ENCODE measurements at regions not wholly inside any gene's neighbourhood (a gene's known extent, or its start where the extent isn't known, plus 50 kb on each side); places are given as distances from the start of the nearest gene placed in this dataset.
"Not testable (repeated sequence)": the region's sequence is repeated elsewhere in the genome, so short reads cannot be mapped to it uniquely, and the experiment has no call there.

DNA sequence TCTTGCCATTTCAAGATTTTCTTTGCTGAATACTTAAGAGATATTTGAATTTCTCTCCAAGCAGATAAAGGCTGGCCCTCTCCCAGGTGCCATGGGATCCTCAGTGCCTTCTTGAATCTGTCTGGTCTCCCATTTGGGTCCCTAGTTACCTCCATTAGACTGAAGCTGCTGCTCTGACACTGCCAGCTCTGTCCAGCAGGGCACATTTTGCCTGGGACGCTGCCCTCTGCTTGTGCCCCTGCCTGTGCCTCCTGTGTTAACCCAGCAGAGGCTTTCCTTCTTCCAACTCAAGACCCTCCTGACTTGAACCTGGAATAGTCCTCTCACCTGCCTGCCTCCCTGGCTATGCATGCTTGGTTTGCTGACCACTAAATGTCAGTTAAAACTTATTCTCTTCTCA lies 406.3 kb downstream of the BUD13 start:
- TF ChIP-seq, protein P1, sequence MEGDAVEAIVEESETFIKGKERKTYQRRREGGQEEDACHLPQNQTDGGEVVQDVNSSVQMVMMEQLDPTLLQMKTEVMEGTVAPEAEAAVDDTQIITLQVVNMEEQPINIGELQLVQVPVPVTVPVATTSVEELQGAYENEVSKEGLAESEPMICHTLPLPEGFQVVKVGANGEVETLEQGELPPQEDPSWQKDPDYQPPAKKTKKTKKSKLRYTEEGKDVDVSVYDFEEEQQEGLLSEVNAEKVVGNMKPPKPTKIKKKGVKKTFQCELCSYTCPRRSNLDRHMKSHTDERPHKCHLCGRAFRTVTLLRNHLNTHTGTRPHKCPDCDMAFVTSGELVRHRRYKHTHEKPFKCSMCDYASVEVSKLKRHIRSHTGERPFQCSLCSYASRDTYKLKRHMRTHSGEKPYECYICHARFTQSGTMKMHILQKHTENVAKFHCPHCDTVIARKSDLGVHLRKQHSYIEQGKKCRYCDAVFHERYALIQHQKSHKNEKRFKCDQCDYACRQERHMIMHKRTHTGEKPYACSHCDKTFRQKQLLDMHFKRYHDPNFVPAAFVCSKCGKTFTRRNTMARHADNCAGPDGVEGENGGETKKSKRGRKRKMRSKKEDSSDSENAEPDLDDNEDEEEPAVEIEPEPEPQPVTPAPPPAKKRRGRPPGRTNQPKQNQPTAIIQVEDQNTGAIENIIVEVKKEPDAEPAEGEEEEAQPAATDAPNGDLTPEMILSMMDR (IDR thresholded peaks at IDR 0.05; ENCODE audit: low read depth, low read length, missing control alignments), result no peak
- no peak for DNase-seq (ENCODE audit: extremely low read depth, low read depth)
- H3K4me3 ChIP-seq (replicated peaks; ENCODE audit: low read depth, low read length), result no peak overlapping the region

DNA sequence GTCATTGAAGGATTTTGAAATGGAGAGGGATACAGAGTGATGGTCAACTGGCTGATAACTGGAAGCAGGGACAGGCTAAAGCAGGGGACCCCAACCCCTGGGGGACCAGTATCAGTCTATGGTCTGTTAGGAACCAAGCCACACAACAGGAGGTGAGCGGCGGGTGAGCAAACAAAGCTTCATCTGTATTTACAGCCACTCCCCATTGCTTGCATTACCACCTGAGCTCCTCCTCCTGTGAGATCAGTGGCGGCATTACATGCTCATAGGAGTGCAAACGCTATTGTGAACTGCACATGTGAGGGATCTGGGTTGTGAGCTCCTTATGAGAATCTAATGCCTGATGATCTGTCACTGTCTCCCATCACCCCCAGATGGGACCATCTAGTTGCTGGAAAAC lies 407.9 kb downstream of the BUD13 start:
- not testable (repeated sequence) for H3K4me3 ChIP-seq (replicated peaks; ENCODE audit: low read depth, low read length); DNase-seq (ENCODE audit: extremely low read depth, low read depth)

DNA sequence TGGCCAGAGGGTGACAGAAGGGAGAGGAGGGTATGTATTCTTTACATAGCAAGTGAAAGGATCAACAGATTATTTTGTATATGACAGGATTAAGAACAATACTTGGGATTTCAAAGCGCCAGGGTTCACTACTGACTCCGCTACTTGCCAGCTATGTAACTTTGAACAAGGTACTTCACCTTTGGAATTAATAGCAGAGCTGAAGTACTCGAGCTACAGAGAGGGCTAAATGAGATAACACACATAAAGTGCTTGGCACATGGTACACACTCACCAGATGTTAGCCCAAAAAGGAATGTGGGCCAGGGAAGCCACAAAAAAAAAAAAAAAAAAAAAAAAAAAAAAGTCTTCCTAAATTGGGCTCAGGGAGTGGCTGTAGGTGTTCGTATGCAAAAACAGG lies 408.4 kb downstream of the BUD13 start:
- H3K4me3 ChIP-seq (replicated peaks; ENCODE audit: low read depth, low read length), result no peak overlapping the region
- TF ChIP-seq, protein P1 (IDR thresholded peaks at IDR 0.05; ENCODE audit: low read depth, low read length, missing control alignments), result no peak
- DNase-seq (ENCODE audit: extremely low read depth, low read depth), result no peak

DNA sequence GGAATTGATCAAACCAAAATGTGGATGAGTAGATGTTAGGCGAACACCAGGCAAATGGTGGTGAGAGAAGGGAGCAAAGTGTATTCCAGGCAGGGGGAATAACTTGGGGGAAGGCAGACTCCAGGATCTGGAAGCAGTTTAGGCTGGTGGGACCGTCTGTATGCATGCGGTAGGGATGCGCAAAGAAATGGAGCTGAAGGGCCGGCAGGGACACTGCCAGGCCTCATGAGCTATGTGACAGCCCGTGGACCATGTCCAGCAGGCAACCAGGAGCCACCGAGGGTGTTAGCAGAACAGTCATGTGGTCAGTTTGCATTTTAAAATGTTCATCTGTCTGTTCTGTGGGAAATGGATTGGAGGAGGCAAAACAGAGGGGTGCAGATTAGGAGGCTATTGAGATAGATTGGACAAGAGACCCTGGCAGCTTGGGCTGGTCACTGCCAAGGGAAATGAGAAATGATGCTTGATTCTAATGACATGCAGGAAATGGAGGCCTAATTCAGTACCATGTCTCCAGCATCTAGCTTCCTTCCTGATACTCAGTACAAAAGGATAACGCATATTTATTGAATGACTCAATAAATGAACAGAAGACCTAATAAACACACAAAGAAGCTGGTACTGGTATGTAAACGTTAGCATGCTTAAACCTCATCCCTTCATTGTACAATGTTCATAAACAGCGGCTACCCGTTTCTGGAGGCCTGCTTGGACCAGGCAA lies 412.4 kb downstream of the BUD13 start:
- TF ChIP-seq, protein P1 (IDR thresholded peaks at IDR 0.05; ENCODE audit: low read depth, low read length, missing control alignments), result no peak
- DNase-seq (ENCODE audit: extremely low read depth, low read depth), result no peak
- no peak overlapping the region for H3K4me3 ChIP-seq (replicated peaks; ENCODE audit: low read depth, low read length)

DNA sequence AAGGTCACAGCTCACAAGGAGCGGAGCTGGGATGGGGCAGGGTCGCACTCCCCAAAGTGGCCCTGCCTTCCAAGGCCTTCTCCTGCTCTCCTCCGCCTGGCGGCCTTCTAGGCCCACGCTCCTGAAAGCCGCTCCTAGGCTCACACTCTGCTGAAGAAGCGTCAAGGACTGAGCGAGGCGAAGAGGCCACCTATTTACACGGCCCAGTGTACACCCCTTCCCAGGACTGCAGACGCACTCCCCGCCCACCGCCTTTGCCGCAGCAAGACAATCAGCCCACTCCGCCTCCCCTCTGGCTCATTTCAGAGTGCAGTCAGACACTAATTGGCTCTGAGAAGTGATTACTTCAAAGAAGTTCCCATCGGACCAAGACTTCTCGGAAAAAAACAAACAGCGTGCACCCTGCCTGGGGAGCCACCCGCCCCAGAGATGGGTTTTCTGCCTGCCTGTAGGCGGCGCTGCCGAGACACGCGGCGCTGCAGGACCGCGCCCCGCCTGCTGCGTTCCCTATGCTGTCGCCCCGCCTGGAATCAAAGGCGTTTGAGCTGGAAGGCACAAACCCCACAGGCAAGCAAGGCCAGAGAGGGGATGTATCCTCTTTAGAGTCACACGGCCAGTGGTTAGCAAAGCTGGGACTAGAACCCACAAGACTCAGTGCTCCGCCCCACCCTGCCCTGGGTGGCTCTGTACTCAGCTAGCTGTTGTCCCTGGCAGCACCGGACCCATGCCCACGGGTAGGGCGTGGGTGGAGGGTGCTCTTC lies 414.8 kb downstream of the BUD13 start:
- no peak for DNase-seq (ENCODE audit: extremely low read depth, low read depth)
- H3K4me3 ChIP-seq (replicated peaks; ENCODE audit: low read depth, low read length), result no peak overlapping the region
- TF ChIP-seq, protein P1 (IDR thresholded peaks at IDR 0.05; ENCODE audit: low read depth, low read length, missing control alignments), result peak; percentile 38

DNA sequence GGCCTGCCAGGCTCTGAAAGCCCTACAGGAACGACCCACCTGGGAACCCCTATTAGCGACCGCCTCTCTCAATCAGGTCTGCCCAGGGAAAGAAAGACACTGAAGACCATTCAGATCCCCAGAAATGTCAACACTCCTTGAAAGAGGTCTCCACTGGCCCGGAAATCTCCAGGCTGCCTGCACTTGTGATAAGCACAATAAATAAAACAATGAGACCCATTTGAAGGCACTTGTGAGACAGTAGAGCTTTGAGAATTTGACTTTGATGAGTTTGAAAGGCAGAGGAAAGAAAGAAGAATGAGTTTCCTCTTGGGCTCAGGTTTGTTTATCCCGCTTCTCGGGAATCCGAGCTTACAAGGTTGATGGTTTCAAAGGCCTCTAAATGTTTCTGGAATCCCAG lies 416.3 kb downstream of the BUD13 start:
- TF ChIP-seq, protein P1 (IDR thresholded peaks at IDR 0.05; ENCODE audit: low read depth, low read length, missing control alignments), result no peak
- no peak for DNase-seq (ENCODE audit: extremely low read depth, low read depth)

DNA sequence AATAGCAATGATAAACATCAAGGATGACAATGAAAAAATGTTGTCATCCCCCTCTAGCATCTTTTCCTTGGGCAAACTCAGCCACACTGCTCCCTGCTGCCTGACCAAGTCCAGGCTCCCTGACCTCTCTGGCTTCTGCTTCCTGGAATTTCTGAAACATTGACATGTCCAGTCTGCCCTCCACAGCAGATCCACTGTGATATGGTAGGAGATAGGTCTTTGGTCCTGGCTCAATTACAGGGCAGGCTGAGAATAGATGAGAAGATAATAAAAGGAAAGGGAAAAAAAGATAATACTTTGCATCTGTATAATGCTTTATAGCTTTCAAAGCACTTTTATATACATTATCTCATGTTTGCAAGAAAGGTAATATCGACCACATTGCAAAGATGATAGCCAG lies 417.7 kb downstream of the BUD13 start:
- DNase-seq (ENCODE audit: extremely low read depth, low read depth), result no peak
- no peak overlapping the region for H3K4me3 ChIP-seq (replicated peaks; ENCODE audit: low read depth, low read length)
- TF ChIP-seq, protein P1 (IDR thresholded peaks at IDR 0.05; ENCODE audit: low read depth, low read length, missing control alignments), result no peak

More for the DNA sequence above, 416.3 kb downstream of the BUD13 start:
- H3K4me3 ChIP-seq (replicated peaks; ENCODE audit: low read depth, low read length), result no peak overlapping the region
